Mesendoderm (in vitro differentiated cells): ENCODE measurements at regions not wholly inside any gene's neighbourhood (a gene's known extent, or its start where the extent isn't known, plus 50 kb on each side); places are given as distances from the start of the nearest gene placed in this dataset.
A peak's percentile ranks its signal among the peaks of the same experiment; 100 is the strongest.

Experiments used
- DNase-seq: peaks from one replicate; pipeline ENCODE4 v3.0.0; 2013
- H2AK5ac ChIP-seq: 2 replicates; pipeline ENCODE4 v1.6.1; 2013; ENCODE audit warnings: low read length, inconsistent platforms
- H2BK120ac ChIP-seq: 2 replicates; pipeline ENCODE4 v1.6.1; 2013; ENCODE audit warnings: low read depth, mild to moderate bottlenecking, low read length, moderate library complexity, mixed read lengths
- H2BK15ac ChIP-seq: replicated peaks from 2 replicates; pipeline ENCODE4 v1.6.1; 2013; ENCODE audit warnings: low read depth, mild to moderate bottlenecking, moderate library complexity
- H2BK5ac ChIP-seq: 2 replicates; pipeline ENCODE4 v1.6.1; 2013; ENCODE audit warnings: low read length, inconsistent platforms
- H3K18ac ChIP-seq: 2 replicates; pipeline ENCODE4 v1.6.1; 2013; ENCODE audit warnings: mild to moderate bottlenecking, low read length, mixed read lengths
- H3K23ac ChIP-seq: one replicate; pipeline ENCODE4 v1.6.1; 2013; ENCODE audit warnings: low read length
- H3K27ac ChIP-seq: 2 replicates; pipeline ENCODE4 v1.5.1; 2013; ENCODE audit warnings: low read depth, mild to moderate bottlenecking, inconsistent platforms, low read length, moderate library complexity
- H3K27me3 ChIP-seq: 2 replicates; pipeline ENCODE4 v1.6.1; 2013; ENCODE audit warnings: low read length, control low read depth, mild to moderate bottlenecking, inconsistent platforms; ENCODE audit not compliant: insufficient read depth, poor library complexity
- H3K36me3 ChIP-seq: 2 replicates; pipeline ENCODE4 v1.6.1; 2013; ENCODE audit warnings: low read length, inconsistent platforms; ENCODE audit not compliant: control insufficient read depth, insufficient read depth
- H3K4ac ChIP-seq: one replicate; pipeline ENCODE4 v1.6.1; 2013; ENCODE audit warnings: low read depth, mild to moderate bottlenecking, low read length, moderate library complexity
- H3K4me1 ChIP-seq: 2 replicates; pipeline ENCODE4 v1.6.1; 2013; ENCODE audit warnings: low read depth, low read length, inconsistent platforms; ENCODE audit not compliant: control insufficient read depth
- H3K4me2 ChIP-seq: 2 replicates; pipeline ENCODE4 v1.6.1; 2013; ENCODE audit warnings: low read length
- H3K4me3 ChIP-seq: 2 replicates; pipeline ENCODE4 v1.5.1; 2013; ENCODE audit warnings: mild to moderate bottlenecking, low read length
- H3K56ac ChIP-seq: one replicate; pipeline ENCODE4 v1.6.1; 2013; ENCODE audit warnings: low read length
- H3K79me1 ChIP-seq: 2 replicates; pipeline ENCODE4 v1.6.1; 2013; ENCODE audit warnings: low read length, inconsistent platforms
- H3K79me2 ChIP-seq: 2 replicates; pipeline ENCODE4 v1.6.1; 2013; ENCODE audit warnings: mild to moderate bottlenecking, low read length; ENCODE audit not compliant: control insufficient read depth, insufficient read depth
- H3K9ac ChIP-seq: 2 replicates; pipeline ENCODE4 v1.6.1; 2013; ENCODE audit warnings: low read length, inconsistent platforms
- H4K5ac ChIP-seq: one replicate; pipeline ENCODE4 v1.6.1; 2013; ENCODE audit warnings: low read length
- H4K8ac ChIP-seq: one replicate; pipeline ENCODE4 v1.6.1; 2013; ENCODE audit warnings: low read depth, mild to moderate bottlenecking, control low read depth, low read length, moderate library complexity
- WGBS: extraction: QIAGEN DNeasy Blood & Tissue Kit; methylation state at CpG from one replicate; pipeline ENCODE4 v1.1.7; 2013; ENCODE audit warnings: low lambda C conversion rate, missing lambda C conversion rate; ENCODE audit not compliant: insufficient coverage; ENCODE audit errors: extremely low coverage; 5-methylcytosine and 5-hydroxymethylcytosine counted together

DNA sequence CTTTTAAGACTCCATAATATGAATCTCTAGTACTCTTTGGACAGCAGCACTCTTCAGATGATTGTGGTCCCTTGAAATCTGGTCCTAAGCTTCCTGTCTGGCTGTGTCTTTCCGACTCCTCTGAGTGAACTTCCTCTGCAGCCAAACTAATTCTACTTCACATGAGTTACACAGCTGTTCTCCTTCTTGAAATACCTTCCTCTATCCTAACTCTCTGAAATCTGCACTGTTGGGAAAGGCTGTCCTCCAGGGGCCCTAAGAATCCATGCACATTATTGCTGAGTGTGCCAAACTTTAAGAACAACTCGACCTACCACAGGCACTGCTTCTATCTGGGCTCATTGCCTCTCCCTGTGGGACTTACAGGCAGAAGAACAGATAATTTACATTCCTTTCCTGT is 217.3 kb upstream of the ARHGAP42 start:
- Histone ChIP-seq H2BK15ac (no peak overlapping the region), H3K56ac (no peak overlapping the region), H3K4me1 (no peaks in the 10 kb centered on the region), H3K27ac (no peak overlapping the region), H2BK5ac (no peak overlapping the region), H3K27me3 (no peaks in the 10 kb centered on the region), H3K4me2 (no peak overlapping the region), H4K8ac (no peak overlapping the region), H4K5ac (no peak overlapping the region), H3K23ac (no peak overlapping the region), H3K36me3 (no peaks in the 10 kb centered on the region), H2AK5ac (no peak overlapping the region), H3K79me2 (no peaks in the 10 kb centered on the region), H2BK120ac (no peak overlapping the region), H3K79me1 (no peaks in the 10 kb centered on the region), H3K9ac (no peak overlapping the region), H3K4ac (no peak overlapping the region), H3K4me3 (no peak overlapping the region), H3K18ac (no peak overlapping the region)
- WGBS = no CpG with 5 or more reads among the region's 2 CpGs
- peak; percentile 4 for DNase-seq

DNA sequence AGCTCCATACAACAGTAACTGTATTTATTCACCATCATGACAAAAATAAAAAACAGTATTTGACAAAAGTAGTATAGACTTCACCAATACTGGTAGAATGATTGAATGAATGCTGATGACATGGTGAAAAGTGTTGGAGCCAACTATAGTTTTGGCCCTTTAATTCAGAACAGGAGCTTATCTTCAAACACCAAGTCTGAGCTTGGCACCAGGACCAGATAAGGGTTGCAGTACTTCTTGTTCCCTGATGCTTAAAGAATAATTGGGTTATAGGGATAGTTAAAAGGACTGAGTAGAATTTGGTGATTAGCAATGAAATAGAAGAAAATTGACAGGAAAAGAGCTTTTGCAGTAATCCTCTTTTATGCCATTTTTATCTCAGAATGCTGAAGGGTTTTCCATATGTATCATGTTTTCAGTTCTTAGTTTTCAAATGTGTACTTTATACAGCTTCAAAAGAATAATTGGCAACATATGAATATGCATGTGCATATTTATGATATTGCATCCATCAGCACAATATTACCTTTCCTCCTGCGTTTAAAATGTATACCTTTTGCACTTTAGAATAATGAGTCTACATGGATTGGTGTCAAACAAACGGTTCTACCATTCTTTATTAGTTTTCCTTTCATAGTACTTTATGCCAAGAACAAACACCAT is 214.2 kb upstream of the ARHGAP42 start:
- no peak overlapping the region for H2BK5ac ChIP-seq
- no peaks in the 10 kb centered on the region for H3K79me2 ChIP-seq
- no peak overlapping the region for H3K4me3 ChIP-seq
- no peak for DNase-seq
- H2BK15ac ChIP-seq = no peak overlapping the region
- no peak overlapping the region for H3K4ac ChIP-seq
- H3K27ac ChIP-seq = no peak overlapping the region
- no peak overlapping the region for H3K56ac ChIP-seq
- no peaks in the 10 kb centered on the region for H3K4me1 ChIP-seq
- no peak overlapping the region for H4K8ac ChIP-seq
- no peaks in the 10 kb centered on the region for H3K79me1 ChIP-seq
- H3K23ac ChIP-seq = no peak overlapping the region
- H2AK5ac ChIP-seq = no peak overlapping the region
- H2BK120ac ChIP-seq = no peak overlapping the region
- no peaks in the 10 kb centered on the region for H3K27me3 ChIP-seq
- H3K4me2 ChIP-seq = no peak overlapping the region
- no peak overlapping the region for H3K18ac ChIP-seq
- H3K36me3 ChIP-seq = no peaks in the 10 kb centered on the region
- H3K9ac ChIP-seq = no peak overlapping the region
- no peak overlapping the region for H4K5ac ChIP-seq
- WGBS = no CpG with 5 or more reads among the region's 2 CpGs

DNA sequence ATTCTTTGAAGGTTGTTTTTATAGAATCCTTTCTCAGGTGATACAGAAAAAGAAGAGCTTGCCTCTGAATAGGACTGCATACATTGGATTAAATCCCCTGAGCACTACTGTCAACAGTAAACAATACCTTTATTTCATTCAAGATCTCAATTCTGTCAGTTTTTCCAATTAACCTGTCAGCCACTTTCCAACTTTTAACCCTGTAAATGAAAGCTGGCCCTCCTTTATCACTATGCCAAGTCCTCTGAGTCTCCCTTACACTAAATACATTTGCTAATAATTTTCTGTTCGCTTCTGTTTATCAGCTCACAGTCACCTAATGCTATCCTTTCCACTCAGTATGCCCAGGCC is 213.7 kb upstream of the ARHGAP42 start:
- no peak overlapping the region for H3K23ac ChIP-seq
- no peak overlapping the region for H2BK120ac ChIP-seq
- H3K27ac ChIP-seq = no peak overlapping the region
- no peak overlapping the region for H3K9ac ChIP-seq
- H3K4ac ChIP-seq = no peak overlapping the region
- no peaks in the 10 kb centered on the region for H3K79me2 ChIP-seq
- no peak overlapping the region for H3K18ac ChIP-seq
- DNase-seq = no peak
- no peaks in the 10 kb centered on the region for H3K4me1 ChIP-seq
- no peak overlapping the region for H4K8ac ChIP-seq
- H3K4me3 ChIP-seq = no peak overlapping the region
- WGBS = no CpG with 5 or more reads among the region's 1 CpG
- no peak overlapping the region for H3K4me2 ChIP-seq
- no peak overlapping the region for H2BK5ac ChIP-seq
- no peak overlapping the region for H4K5ac ChIP-seq
- no peak overlapping the region for H3K56ac ChIP-seq
- H3K27me3 ChIP-seq = no peaks in the 10 kb centered on the region
- no peaks in the 10 kb centered on the region for H3K36me3 ChIP-seq
- no peaks in the 10 kb centered on the region for H3K79me1 ChIP-seq
- H2BK15ac ChIP-seq = no peak overlapping the region
- H2AK5ac ChIP-seq = no peak overlapping the region

DNA sequence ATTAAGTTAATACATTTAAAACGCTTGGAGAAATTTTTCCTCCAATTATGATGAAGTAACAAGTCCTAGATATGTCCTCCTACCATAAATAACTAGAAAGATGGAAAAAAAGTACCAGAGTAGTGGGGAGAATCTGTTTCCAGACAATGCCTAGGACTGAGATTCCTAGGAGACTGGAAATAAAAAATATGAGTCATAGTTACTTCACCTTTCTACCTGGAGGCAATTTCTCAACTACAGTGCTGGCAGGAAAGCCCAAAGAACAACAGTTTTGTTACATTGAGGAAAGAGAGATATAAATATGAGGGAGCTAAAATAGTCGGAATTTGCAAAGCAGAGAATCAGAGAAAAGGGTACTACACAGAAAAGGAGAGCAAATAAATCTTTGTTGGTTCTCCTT is 202.1 kb upstream of the ARHGAP42 start:
- H2AK5ac ChIP-seq = no peak overlapping the region
- no peaks in the 10 kb centered on the region for H3K79me1 ChIP-seq
- H3K56ac ChIP-seq = no peak overlapping the region
- H2BK5ac ChIP-seq = no peak overlapping the region
- H3K9ac ChIP-seq = no peak overlapping the region
- H3K23ac ChIP-seq = no peak overlapping the region
- H3K36me3 ChIP-seq = no peaks in the 10 kb centered on the region
- H4K8ac ChIP-seq = no peak overlapping the region
- H3K79me2 ChIP-seq = no peaks in the 10 kb centered on the region
- no peak overlapping the region for H2BK15ac ChIP-seq
- H3K18ac ChIP-seq = no peak overlapping the region
- no peak for DNase-seq
- WGBS = no CpG with 5 or more reads among the region's 2 CpGs
- no peak overlapping the region for H4K5ac ChIP-seq
- H3K27me3 ChIP-seq = no peaks in the 10 kb centered on the region
- H3K27ac ChIP-seq = no peak overlapping the region
- H2BK120ac ChIP-seq = no peak overlapping the region
- no peaks in the 10 kb centered on the region for H3K4me1 ChIP-seq
- H3K4me3 ChIP-seq = no peak overlapping the region
- no peak overlapping the region for H3K4ac ChIP-seq
- no peak overlapping the region for H3K4me2 ChIP-seq

DNA sequence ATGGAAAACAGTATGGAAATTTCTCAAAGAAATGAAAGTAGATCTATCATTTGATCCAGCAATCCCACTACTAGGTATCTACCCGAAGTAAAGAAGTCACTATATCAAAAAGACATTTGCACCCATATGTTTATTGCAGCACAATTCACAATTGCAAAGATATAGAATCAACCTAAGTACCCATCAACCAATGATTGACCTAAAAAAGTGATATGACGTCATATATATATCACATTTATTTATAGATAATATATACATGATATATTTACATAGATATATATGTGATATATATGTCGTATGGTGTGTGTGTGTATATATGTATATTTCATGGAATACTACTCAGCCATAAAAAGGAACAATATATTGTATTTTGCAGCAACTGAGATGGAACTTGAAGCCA is 188.3 kb upstream of the ARHGAP42 start:
- H2BK15ac ChIP-seq = no peak overlapping the region
- no peaks in the 10 kb centered on the region for H3K4me1 ChIP-seq
- no peak overlapping the region for H2BK120ac ChIP-seq
- no CpG with 5 or more reads among the region's 3 CpGs for WGBS
- no peak overlapping the region for H2BK5ac ChIP-seq
- no peak overlapping the region for H3K56ac ChIP-seq
- H3K9ac ChIP-seq = no peak overlapping the region
- no peak overlapping the region for H3K4me2 ChIP-seq
- no peak overlapping the region for H3K4me3 ChIP-seq
- no peak for DNase-seq
- H3K27me3 ChIP-seq = no peaks in the 10 kb centered on the region
- H3K18ac ChIP-seq = no peak overlapping the region
- H3K79me1 ChIP-seq = no peaks in the 10 kb centered on the region
- no peaks in the 10 kb centered on the region for H3K36me3 ChIP-seq
- H3K4ac ChIP-seq = no peak overlapping the region
- no peak overlapping the region for H2AK5ac ChIP-seq
- H3K27ac ChIP-seq = no peak overlapping the region
- no peaks in the 10 kb centered on the region for H3K79me2 ChIP-seq
- no peak overlapping the region for H3K23ac ChIP-seq
- no peak overlapping the region for H4K8ac ChIP-seq
- H4K5ac ChIP-seq = no peak overlapping the region

DNA sequence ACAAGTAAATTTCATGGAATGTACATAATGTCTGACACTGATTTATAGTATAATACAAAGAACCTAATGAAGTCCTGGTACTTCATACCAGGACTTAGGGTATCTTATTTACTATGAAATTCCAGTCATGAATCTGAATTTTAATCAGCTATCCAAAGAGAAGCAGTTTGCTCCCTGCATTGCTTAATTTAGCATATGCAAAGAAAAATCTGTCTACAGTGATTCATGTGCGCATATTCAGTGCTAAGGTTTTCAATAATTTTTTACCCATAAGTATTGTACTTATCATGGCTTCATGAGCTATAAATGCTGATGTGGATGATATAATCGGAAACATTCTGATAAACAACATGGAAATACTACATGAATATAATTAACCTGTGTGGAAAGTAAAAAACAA is 185.6 kb upstream of the ARHGAP42 start:
- no peak overlapping the region for H3K4me3 ChIP-seq
- H3K4me1 ChIP-seq = no peaks in the 10 kb centered on the region
- H3K79me1 ChIP-seq = no peaks in the 10 kb centered on the region
- no peak overlapping the region for H3K18ac ChIP-seq
- H3K27me3 ChIP-seq = no peaks in the 10 kb centered on the region
- H3K9ac ChIP-seq = no peak overlapping the region
- no peak overlapping the region for H2BK120ac ChIP-seq
- no peak overlapping the region for H2BK15ac ChIP-seq
- H3K27ac ChIP-seq = no peak overlapping the region
- DNase-seq = no peak
- H4K5ac ChIP-seq = no peak overlapping the region
- H3K23ac ChIP-seq = no peak overlapping the region
- no peak overlapping the region for H3K56ac ChIP-seq
- no peaks in the 10 kb centered on the region for H3K36me3 ChIP-seq
- H2BK5ac ChIP-seq = no peak overlapping the region
- no peak overlapping the region for H4K8ac ChIP-seq
- H3K4ac ChIP-seq = no peak overlapping the region
- WGBS = no CpG with 5 or more reads among the region's 2 CpGs
- no peak overlapping the region for H2AK5ac ChIP-seq
- no peaks in the 10 kb centered on the region for H3K79me2 ChIP-seq
- no peak overlapping the region for H3K4me2 ChIP-seq
